H1 (cell line): ENCODE measurements at regions not wholly inside any gene's neighbourhood (a gene's known extent, or its start where the extent isn't known, plus 50 kb on each side); places are given as distances from the start of the nearest gene placed in this dataset.

Source experiments
- CTCF ChIA-PET: fragments of 300-600 bp; sonication (Branson Sonifier 250); formaldehyde crosslinking; loops from one replicate; lab custom pipeline; 2021; ENCODE audit not compliant: partially characterized antibody; lab: Charles Lee
- POLR2A ChIA-PET: fragments of 300-600 bp; sonication (Branson Sonifier 250); formaldehyde crosslinking; loops from one replicate; lab custom pipeline; 2021; ENCODE audit warnings: inconsistent platforms; ENCODE audit not compliant: partially characterized antibody; lab: Charles Lee
- DNase-seq, 2 experiments: peaks; one replicate each; pipeline versions ENCODE4 v3.0.0 to v3.0.0-alpha.2; 2010 to 2022; ENCODE audit warnings: low spot score in 2 of 2, low read depth in 1 of 2, mixed read lengths in 1 of 2
- FAIRE-seq: peaks from 2 replicates; lab custom pipeline; 2011; peaks lifted over from hg19 to GRCh38; lab: Jason Lieb, UNC
- H2AFZ ChIP-seq: 2 replicates; pipeline ENCODE4 v1.8.1; 2012; ENCODE audit warnings: low read length, inconsistent platforms
- H2AK5ac ChIP-seq: 2 replicates; pipeline ENCODE4 v1.6.1; 2013; ENCODE audit warnings: low read depth, low read length
- H2BK120ac ChIP-seq: replicated peaks from 2 replicates; pipeline ENCODE3; 2013; ENCODE audit warnings: low read depth, low read length, inconsistent platforms
- H2BK12ac ChIP-seq: 2 replicates; pipeline ENCODE4 v1.6.1; 2013; ENCODE audit warnings: low read depth, low read length
- H2BK15ac ChIP-seq: 2 replicates; pipeline ENCODE4 v1.6.1; 2013; ENCODE audit warnings: low read length
- H2BK20ac ChIP-seq: 2 replicates; pipeline ENCODE4 v1.6.1; 2013; ENCODE audit warnings: low read length
- H2BK5ac ChIP-seq: 2 replicates; pipeline ENCODE4 v1.6.1; 2013; ENCODE audit warnings: low read depth, low read length
- H3K14ac ChIP-seq: 2 replicates; pipeline ENCODE4 v1.6.1; 2013; ENCODE audit warnings: inconsistent platforms; ENCODE audit not compliant: insufficient read length
- H3K18ac ChIP-seq: 2 replicates; pipeline ENCODE4 v1.6.1; 2013; ENCODE audit warnings: low read length; ENCODE audit errors: extremely low read depth
- H3K23ac ChIP-seq: 2 replicates; pipeline ENCODE4 v1.6.1; 2013; ENCODE audit warnings: inconsistent platforms; ENCODE audit not compliant: insufficient read length
- H3K23me2 ChIP-seq: 2 replicates; pipeline ENCODE4 v1.6.1; 2013; ENCODE audit warnings: low read depth, low read length
- H3K27ac ChIP-seq: 2 replicates; pipeline ENCODE4 v1.6.1; 2011; ENCODE audit warnings: low read depth, low read length, inconsistent platforms
- H3K27me3 ChIP-seq, 4 experiments: replicated peaks in 1 of 4; 1 replicate in 1 of 4; 2 replicates in 3 of 4; pipeline versions ENCODE4 v1.6.1 to v1.8.1; 2011 to 2013; ENCODE audit warnings: low read length in 3 of 4, mild to moderate bottlenecking in 3 of 4, inconsistent platforms in 2 of 4, mixed read lengths in 2 of 4, moderate library complexity in 1 of 4; ENCODE audit not compliant: control insufficient read depth in 3 of 4, insufficient read depth in 3 of 4; ENCODE audit errors: extremely low read depth in 1 of 4
- H3K36me3 ChIP-seq, 4 experiments: 2 replicates each; pipeline versions ENCODE4 v1.6.1 to v1.8.1; 2011 to 2013; ENCODE audit warnings: mild to moderate bottlenecking in 4 of 4, low read length in 3 of 4, moderate library complexity in 2 of 4, control low read depth in 1 of 4, inconsistent platforms in 1 of 4; ENCODE audit not compliant: insufficient read depth in 4 of 4, control insufficient read depth in 2 of 4
- H3K4ac ChIP-seq: replicated peaks from 2 replicates; pipeline ENCODE3; 2013; ENCODE audit warnings: low read length, low read depth, mixed read lengths, inconsistent platforms; ENCODE audit not compliant: insufficient read length
- H3K4me1 ChIP-seq, 4 experiments: replicated peaks in 1 of 4; 1 replicate in 1 of 4; 2 replicates in 3 of 4; pipeline versions ENCODE4 v1.6.1 to v1.8.1; 2011 to 2013; ENCODE audit warnings: low read length in 3 of 4, inconsistent platforms in 2 of 4, mixed read lengths in 1 of 4; ENCODE audit not compliant: insufficient read depth in 4 of 4, control insufficient read depth in 3 of 4
- H3K4me2 ChIP-seq, 2 experiments: 2 replicates each; pipeline versions ENCODE4 v1.6.1 to v1.8.1; 2011 to 2013; ENCODE audit warnings: low read depth in 2 of 2, low read length in 2 of 2, control low read depth in 1 of 2, inconsistent platforms in 1 of 2, mild to moderate bottlenecking in 1 of 2; ENCODE audit not compliant: insufficient read depth in 1 of 2
- H3K4me3 ChIP-seq, 4 experiments: fragments of 200-600, 300-600 bp in 1 of 4; sonication (generic), shearing (Covaris generic), sonication (Bioruptor Twin) in 1 of 4; 2 replicates each; pipeline versions ENCODE4 v1.5.1 to v1.8.1; 2011 to 2016; ENCODE audit warnings: low read length in 4 of 4, low read depth in 3 of 4, control low read depth in 2 of 4, inconsistent platforms in 2 of 4, mild to moderate bottlenecking in 2 of 4, mixed read lengths in 1 of 4, moderate library complexity in 1 of 4; ENCODE audit not compliant: insufficient read depth in 2 of 4; ENCODE audit errors: extremely low read depth in 1 of 4
- H3K56ac ChIP-seq: replicated peaks from 2 replicates; pipeline ENCODE3; 2013; ENCODE audit warnings: low read depth, mild to moderate bottlenecking, mixed read lengths, low read length, inconsistent platforms; ENCODE audit not compliant: insufficient read length
- H3K79me1 ChIP-seq: 2 replicates; pipeline ENCODE4 v1.6.1; 2013; ENCODE audit warnings: low read depth, low read length, control low read depth
- H3K79me2 ChIP-seq, 2 experiments: 2 replicates each; pipeline versions ENCODE4 v1.6.1 to v1.8.1; 2012 to 2013; ENCODE audit warnings: low read length in 2 of 2, mild to moderate bottlenecking in 2 of 2, inconsistent platforms in 1 of 2; ENCODE audit not compliant: insufficient read depth in 2 of 2, control insufficient read depth in 1 of 2
- H3K9ac ChIP-seq, 4 experiments: replicated peaks in 1 of 4; 1 replicate in 1 of 4; 2 replicates in 3 of 4; pipeline versions ENCODE4 v1.6.1 to v1.8.1; 2011 to 2013; ENCODE audit warnings: low read depth in 3 of 4, low read length in 3 of 4, control low read depth in 2 of 4, mild to moderate bottlenecking in 2 of 4, moderate library complexity in 2 of 4, inconsistent platforms in 1 of 4; ENCODE audit errors: extremely low read depth in 1 of 4
- H3K9me3 ChIP-seq, 2 experiments: 2 replicates each; pipeline versions ENCODE4 v1.6.1 to v1.8.1; 2012 to 2013; ENCODE audit warnings: mild to moderate bottlenecking in 2 of 2, moderate library complexity in 2 of 2, control low read depth in 1 of 2, inconsistent platforms in 1 of 2, low read depth in 1 of 2, low read length in 1 of 2, mixed read lengths in 1 of 2; ENCODE audit not compliant: insufficient read depth in 2 of 2
- H4K20me1 ChIP-seq, 2 experiments: replicated peaks in 1 of 2; 2 replicates each; pipeline versions ENCODE3 to v1.8.1; 2011 to 2013; ENCODE audit warnings: inconsistent platforms in 2 of 2, low read length in 2 of 2, mild to moderate bottlenecking in 1 of 2; ENCODE audit not compliant: insufficient read depth in 2 of 2, control insufficient read depth in 1 of 2
- H4K5ac ChIP-seq: 2 replicates; pipeline ENCODE4 v1.6.1; 2013; ENCODE audit warnings: low read length, low read depth, mixed read lengths, inconsistent platforms; ENCODE audit not compliant: insufficient read length
- H4K8ac ChIP-seq: 2 replicates; pipeline ENCODE4 v1.8.0; 2013; ENCODE audit warnings: mild to moderate bottlenecking, moderate library complexity, low read length, inconsistent platforms; ENCODE audit not compliant: insufficient read depth; ENCODE audit errors: extremely low read depth
- H4K91ac ChIP-seq: replicated peaks from 2 replicates; pipeline ENCODE3; 2013; ENCODE audit warnings: low read length, mixed read lengths, inconsistent platforms; ENCODE audit not compliant: insufficient read length
- FOSL1 ChIP-seq: IDR thresholded peaks from 2 replicates; pipeline ENCODE4 v1.6.1; 2011; ENCODE audit warnings: mild to moderate bottlenecking, low read depth, low read length, moderate library complexity; ENCODE audit not compliant: insufficient read depth
- JUND ChIP-seq: IDR thresholded peaks from 2 replicates; pipeline ENCODE4 v1.6.1; 2011; ENCODE audit warnings: mild to moderate bottlenecking, improper control_type of control experiment, low read length
- KDM4A ChIP-seq: IDR thresholded peaks from one replicate; pipeline ENCODE4 v1.7.1; 2012; ENCODE audit warnings: low read depth, mild to moderate bottlenecking, moderate library complexity, low read length, inconsistent platforms; ENCODE audit not compliant: severe bottlenecking
- POLR2AphosphoS5 ChIP-seq: IDR thresholded peaks from 2 replicates; pipeline ENCODE4 v1.6.1; 2011; ENCODE audit warnings: low read depth, low read length
- RBBP5 ChIP-seq: IDR thresholded peaks from 2 replicates; pipeline ENCODE4 v1.7.1; 2012; ENCODE audit warnings: low read depth, mild to moderate bottlenecking, inconsistent platforms, low read length, moderate library complexity, borderline replicate concordance
- SAP30 ChIP-seq: fragments of 300-600 bp; sonication (generic); IDR thresholded peaks from 2 replicates; pipeline ENCODE4 v1.7.1; 2012; ENCODE audit warnings: low read length, moderate library complexity, mild to moderate bottlenecking, inconsistent platforms; ENCODE audit not compliant: insufficient read depth, insufficient replicate concordance
- SIN3A ChIP-seq, 2 experiments: IDR thresholded peaks in 1 of 2; conservative IDR thresholded peaks in 1 of 2; 2 replicates each; pipeline ENCODE4 v1.6.1; 2011 to 2012; ENCODE audit warnings: low read length in 2 of 2, improper control_type of control experiment in 1 of 2, low read depth in 1 of 2, mild to moderate bottlenecking in 1 of 2
- SUZ12 ChIP-seq: fragments of 200-600 bp; sonication (generic); IDR thresholded peaks from 2 replicates; pipeline ENCODE4 v1.6.1; 2012; ENCODE audit warnings: mild to moderate bottlenecking, inconsistent platforms, low read length, moderate library complexity, mixed read lengths
- YY1 ChIP-seq: IDR thresholded peaks from 2 replicates; pipeline ENCODE4 v1.6.1; 2011; ENCODE audit warnings: low read depth, mild to moderate bottlenecking, low read length
- WGBS, 2 experiments: shearing (Covaris generic) in 1 of 2; methylation state at CpG; one replicate each; pipeline versions ENCODE4 v1.1.6 to v1.1.7; 2013 to 2015; ENCODE audit warnings: low lambda C conversion rate in 2 of 2, mixed read lengths in 2 of 2, inconsistent platforms in 1 of 2, low coverage in 1 of 2, missing lambda C conversion rate in 1 of 2; ENCODE audit not compliant: insufficient replicate concordance in 2 of 2, insufficient coverage in 1 of 2, insufficient read length in 1 of 2; ENCODE audit errors: extremely low coverage in 1 of 2, missing lambda C conversion rate in 1 of 2; 5-methylcytosine and 5-hydroxymethylcytosine counted together
- TF ChIP-seq, protein P1 (sequence below): IDR thresholded peaks from 2 replicates; pipeline ENCODE4 v1.6.1; 2011; ENCODE audit warnings: low read depth, mild to moderate bottlenecking, low read length; ENCODE audit not compliant: insufficient read depth

- DNase-seq (no peak), FAIRE-seq (no peak)
- WGBS, 2 experiments: 97% methylated on average over 9 of the region's 9 CpGs; no CpG with 5 or more reads in 1 of the 2 experiments
- H2BK20ac ChIP-seq: no peak overlapping the region
- no peak overlapping the region for H2BK120ac ChIP-seq
- H2BK12ac ChIP-seq: no peak overlapping the region
- no peak overlapping the region for H3K56ac ChIP-seq
- no peaks in the 10 kb centered on the region for H3K9me3 ChIP-seq
- no peak overlapping the region for H3K14ac ChIP-seq
- ChIA-PET CTCF (no interaction called here), POLR2A (no interaction called here)
- no peaks in the 10 kb centered on the region for H3K79me2 ChIP-seq
- no peaks in the 10 kb centered on the region for H3K79me1 ChIP-seq
- H3K18ac ChIP-seq: no peak overlapping the region
- no peak overlapping the region for H2BK15ac ChIP-seq
- TF ChIP-seq JUND: no peak
- no peak for TF ChIP-seq SAP30
- TF ChIP-seq POLR2AphosphoS5: no peak
- no peak for TF ChIP-seq YY1
- no peak for TF ChIP-seq SIN3A (conservative IDR thresholded peaks at IDR 0.05 in 1 of 2, IDR thresholded peaks at IDR 0.05 in 1 of 2; ENCODE audit: low read depth in 1 of 2, low read length in 2 of 2)
- no peak for TF ChIP-seq FOSL1
- TF ChIP-seq RBBP5: no peak
- TF ChIP-seq SUZ12: no peak
- TF ChIP-seq KDM4A: no peak
- TF ChIP-seq, protein P1, sequence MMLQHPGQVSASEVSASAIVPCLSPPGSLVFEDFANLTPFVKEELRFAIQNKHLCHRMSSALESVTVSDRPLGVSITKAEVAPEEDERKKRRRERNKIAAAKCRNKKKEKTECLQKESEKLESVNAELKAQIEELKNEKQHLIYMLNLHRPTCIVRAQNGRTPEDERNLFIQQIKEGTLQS: no peak
- H3K23me2 ChIP-seq: no peaks in the 10 kb centered on the region
- H4K8ac ChIP-seq: no peak overlapping the region
- H4K20me1 ChIP-seq: no peaks in the 10 kb centered on the region
- no peak overlapping the region for H3K4me3 ChIP-seq
- no peak overlapping the region for H4K5ac ChIP-seq
- no peak overlapping the region for H2AK5ac ChIP-seq
- H3K23ac ChIP-seq: no peak overlapping the region
- H3K9ac ChIP-seq: no peak overlapping the region
- no peak overlapping the region for H2AFZ ChIP-seq
- H3K4me2 ChIP-seq: no peak overlapping the region
- no peak overlapping the region for H3K27ac ChIP-seq
- no peak overlapping the region for H3K4ac ChIP-seq
- no peaks in the 10 kb centered on the region for H3K27me3 ChIP-seq
- H3K36me3 ChIP-seq: no peaks in the 10 kb centered on the region
- H2BK5ac ChIP-seq: no peak overlapping the region
- H3K4me1 ChIP-seq: peaks cover 0 to 3% (median 0%) of the 10 kb centered on the region in 4 experiments; a peak in 2 of 7 replicates
- no peak overlapping the region for H4K91ac ChIP-seq
These were observed 381.4 kb downstream of the SMOC2 start for GRCh38 chr6:168822376-168822775.
